ENCODE measurements at regions not wholly inside any gene's neighbourhood (a gene's known extent, or its start where the extent isn't known, plus 50 kb on each side); places are given as distances from the start of the nearest gene placed in this dataset.
"Not testable (repeated sequence)": the region's sequence is repeated elsewhere in the genome, so short reads cannot be mapped to it uniquely, and the experiment has no call there.

- 0% methylated on average over 1 of the region's 1 CpG for WGBS (ENCODE audit: insufficient coverage, low coverage, missing lambda C conversion rate)
- no TSS peak for BruUV-seq (replicated peaks)
- in situ Hi-C loops (cut with MboI) (no loop called here), intact Hi-C loops (cut with micrococcal nuclease) (no loop called here)
- no peak overlapping the region for H3K9ac ChIP-seq (ENCODE audit: insufficient read depth in 1 of 2, low read depth in 2 of 2, low read length in 2 of 2)
- H4K20me1 ChIP-seq (replicated peaks; ENCODE audit: control insufficient read depth, insufficient read depth, low read length) = no peaks in the 10 kb centered on the region
- H3K4me3 ChIP-seq = no peak overlapping the region
- TF ChIP-seq DNMT1 (IDR thresholded peaks at IDR 0.05) (no peak), FOXA1 (IDR thresholded peaks at IDR 0.05; ENCODE audit: borderline replicate concordance) (no peak)
- no peaks in the 10 kb centered on the region for H3K9me1 ChIP-seq (ENCODE audit: control insufficient read depth, insufficient read depth, low read length)
- DNase-seq (ENCODE audit: extremely low read depth in 1 of 4, low spot score in 3 of 4) (no peak), FAIRE-seq (no peak), ATAC-seq (no peak)
- H3K4me1 ChIP-seq (replicated peaks in 1 of 2; ENCODE audit: control insufficient read depth in 2 of 2, insufficient read depth in 2 of 2, low read length in 2 of 2) = no peaks in the 10 kb centered on the region
- POLR2A ChIA-PET = no interaction called here
- H3K27ac ChIP-seq (ENCODE audit: extremely low read depth, low read depth, low read length) = no peak overlapping the region
- no peak overlapping the region for H2AFZ ChIP-seq (ENCODE audit: low read depth, low read length)
- H3K36me3 ChIP-seq (ENCODE audit: control insufficient read depth, insufficient read depth, low read length) = no peaks in the 10 kb centered on the region
- H3K4me2 ChIP-seq (ENCODE audit: insufficient read depth, low read length) = no peak overlapping the region
- CTCF ChIA-PET (ENCODE audit: low intra/inter-chr PET ratio) = no interaction called here
- H3K9me3 ChIP-seq (replicated peaks; ENCODE audit: control insufficient read depth, insufficient read depth, low read depth, low read length) = no peaks in the 10 kb centered on the region
- H3K27me3 ChIP-seq (ENCODE audit: control insufficient read depth in 2 of 2, insufficient read depth in 2 of 2, low read length in 2 of 2) = no peaks in the 10 kb centered on the region
- H3K79me2 ChIP-seq (ENCODE audit: control insufficient read depth, insufficient read depth, low read length) = no peaks in the 10 kb centered on the region
These were observed 981.3 kb downstream of the C4orf33 start for GRCh38 chr4:130077275-130077674.

- intact Hi-C loops (cut with micrococcal nuclease); H3K9ac ChIP-seq (ENCODE audit: insufficient read depth in 1 of 2, low read depth in 2 of 2, low read length in 2 of 2); DNase-seq (ENCODE audit: extremely low read depth in 1 of 4, low spot score in 3 of 4); H2AFZ ChIP-seq (ENCODE audit: low read depth, low read length); POLR2A ChIA-PET; H3K4me1 ChIP-seq (replicated peaks in 1 of 2; ENCODE audit: control insufficient read depth in 2 of 2, insufficient read depth in 2 of 2, low read length in 2 of 2); FAIRE-seq; H3K4me2 ChIP-seq (ENCODE audit: insufficient read depth, low read length); H3K27me3 ChIP-seq (ENCODE audit: control insufficient read depth in 2 of 2, insufficient read depth in 2 of 2, low read length in 2 of 2); ATAC-seq; in situ Hi-C loops (cut with MboI); H3K79me2 ChIP-seq (ENCODE audit: control insufficient read depth, insufficient read depth, low read length); H3K9me3 ChIP-seq (replicated peaks; ENCODE audit: control insufficient read depth, insufficient read depth, low read depth, low read length); H3K9me1 ChIP-seq (ENCODE audit: control insufficient read depth, insufficient read depth, low read length); BruUV-seq (replicated peaks); H3K36me3 ChIP-seq (ENCODE audit: control insufficient read depth, insufficient read depth, low read length); H4K20me1 ChIP-seq (replicated peaks; ENCODE audit: control insufficient read depth, insufficient read depth, low read length); H3K27ac ChIP-seq (ENCODE audit: extremely low read depth, low read depth, low read length); H3K4me3 ChIP-seq; CTCF ChIA-PET (ENCODE audit: low intra/inter-chr PET ratio): not testable (repeated sequence)
- 4% methylated on average over 2 of the region's 2 CpGs for WGBS (ENCODE audit: insufficient coverage, low coverage, missing lambda C conversion rate)
These were observed 983.1 kb downstream of the C4orf33 start for GRCh38 chr4:130079027-130079426.
